GM21737 (cell line): ENCODE measurements at regions not wholly inside any gene's neighbourhood (a gene's known extent, or its start where the extent isn't known, plus 50 kb on each side); places are given as distances from the start of the nearest gene placed in this dataset.

ENCODE experiments used
- ATAC-seq: cut with Tn5 transposase; IDR thresholded peaks from one replicate; pipeline ENCODE4 v1.9.1; 2021; ENCODE audit warnings: mild to moderate bottlenecking, moderate library complexity; ENCODE audit not compliant: unreplicated experiment

- ATAC-seq: no peak
Measured at GRCh38 chr12:93318720-93319522, 58.8 kb upstream of the NUDT4 start.

- ATAC-seq: no peak
Measured at GRCh38 chr12:93319523-93320050, 58.1 kb upstream of the NUDT4 start.

GRCh38 chr12:93322784-93323183 is 54.9 kb upstream of the NUDT4 start:
- ATAC-seq: no peak

- no peak for ATAC-seq
Measured at GRCh38 chr12:93323625-93324329, 53.9 kb upstream of the NUDT4 start.

- ATAC-seq: no peak
Measured at GRCh38 chr12:93325855-93326254, 51.9 kb upstream of the NUDT4 start.
